ENCODE measurements at regions not wholly inside any gene's neighbourhood (a gene's known extent, or its start where the extent isn't known, plus 50 kb on each side); places are given as distances from the start of the nearest gene placed in this dataset.
"Not testable (repeated sequence)": the region's sequence is repeated elsewhere in the genome, so short reads cannot be mapped to it uniquely, and the experiment has no call there.

DNA sequence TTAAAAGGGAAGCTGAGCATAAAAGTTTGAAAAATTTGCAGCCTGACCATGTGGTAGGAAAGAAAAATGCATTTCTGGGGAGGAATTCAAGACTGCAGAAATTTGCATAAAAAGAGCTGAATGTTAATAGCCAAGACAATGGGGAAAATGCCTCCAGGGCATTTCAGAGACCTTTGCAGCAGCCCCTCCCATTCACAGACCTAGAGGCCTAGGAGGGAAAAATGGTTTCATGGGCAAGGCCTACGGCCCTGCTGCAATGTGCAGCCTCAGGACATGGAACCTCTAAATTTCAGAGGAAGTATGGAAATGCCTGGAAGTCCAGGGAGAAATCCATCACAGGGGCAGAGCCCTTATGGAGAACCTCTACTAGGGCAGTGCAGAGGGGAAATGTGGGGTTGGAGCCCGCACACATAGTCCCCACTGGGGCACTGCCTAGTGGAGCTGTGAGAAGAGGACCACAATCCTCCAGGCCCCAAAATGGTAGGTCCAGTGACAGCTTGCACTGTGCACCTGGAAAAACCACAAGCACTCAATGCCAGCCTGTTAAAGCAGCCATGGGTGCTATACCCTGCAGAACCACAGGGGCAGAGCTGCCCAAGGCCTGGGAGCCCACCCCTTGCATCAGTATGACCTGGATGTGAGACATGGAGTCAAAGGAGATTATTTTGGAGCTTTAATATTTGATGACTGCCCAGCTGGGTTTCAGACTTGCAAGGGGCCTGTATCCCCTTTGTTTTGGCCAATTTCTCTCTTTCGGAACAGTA, 243.8 kb downstream of the DNAJB9 start:
- DNase-seq (ENCODE audit: low spot score) = no peak

DNA sequence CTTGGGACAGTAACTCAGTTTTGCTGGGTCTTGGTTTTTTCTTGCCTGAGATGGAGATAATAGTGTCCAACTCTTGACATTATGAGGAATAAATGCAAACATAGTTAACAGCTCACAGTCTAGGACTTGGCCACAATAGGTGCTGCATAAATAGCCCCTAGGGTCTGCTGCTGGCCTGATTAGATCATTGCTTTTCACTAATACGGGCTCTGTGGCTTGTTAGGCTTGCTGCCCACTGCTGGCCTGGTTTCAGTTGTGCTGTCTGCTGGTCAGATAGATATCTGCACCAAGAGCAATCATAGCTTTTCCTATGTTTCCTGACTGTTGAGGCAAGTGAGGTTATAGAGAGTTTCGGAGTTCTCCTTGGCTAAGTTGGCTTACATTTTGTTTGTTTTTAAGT, 246.1 kb downstream of the DNAJB9 start:
- no peak for DNase-seq (ENCODE audit: low spot score)

DNA sequence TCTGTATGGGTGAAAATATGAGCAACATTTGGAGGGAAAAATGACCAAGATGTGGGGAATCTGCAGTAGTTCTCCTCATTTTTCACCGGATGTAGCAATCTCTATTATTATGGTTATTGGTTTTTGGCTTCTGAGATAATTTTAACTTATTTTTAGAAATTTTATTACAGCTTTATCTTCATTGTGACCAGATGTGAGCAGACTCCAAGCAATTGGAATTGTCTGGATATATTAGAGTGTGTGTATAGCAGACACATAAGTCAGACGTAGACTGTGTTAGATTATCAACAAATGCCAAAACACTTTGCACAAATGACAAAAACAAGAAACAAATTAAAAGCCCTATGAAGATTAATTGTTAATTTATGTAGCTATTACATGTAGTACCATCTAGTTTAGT, 249.1 kb downstream of the DNAJB9 start:
- no peak for DNase-seq (ENCODE audit: low spot score)

DNA sequence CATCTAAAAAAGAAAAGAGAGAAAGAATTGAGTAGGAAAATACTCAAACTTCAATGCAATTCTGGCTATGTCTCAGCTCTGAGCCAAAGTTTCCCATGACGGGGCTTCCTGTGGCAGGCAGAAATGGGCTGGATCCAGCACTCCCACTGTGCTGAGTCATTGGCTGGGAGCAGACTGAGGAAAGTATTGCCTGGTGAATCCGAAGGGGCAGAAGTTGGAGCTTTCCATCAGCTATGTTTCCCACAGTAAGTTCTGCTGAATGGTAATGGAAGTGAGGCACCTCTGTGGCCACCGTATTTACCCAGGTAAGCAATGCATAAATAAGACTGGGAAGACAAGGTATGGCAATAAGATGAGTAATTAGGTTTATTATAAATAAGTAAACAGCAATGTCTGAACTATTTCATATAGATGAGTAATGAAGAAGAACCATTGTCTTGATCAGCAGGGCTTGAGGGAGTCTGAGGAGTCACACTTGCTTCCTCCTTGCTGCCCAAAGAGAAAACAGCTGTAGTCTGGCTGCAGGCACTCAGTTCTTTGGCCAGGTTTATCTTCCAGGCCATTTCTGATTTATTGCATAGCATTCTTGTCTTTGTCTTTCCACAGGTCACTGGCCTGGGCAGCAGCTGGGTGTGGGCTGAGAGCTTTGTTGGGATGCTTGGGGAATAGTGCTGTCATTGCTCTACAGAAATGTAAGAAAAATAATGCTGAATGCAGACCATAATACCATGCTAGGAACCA, 255.3 kb downstream of the DNAJB9 start:
- no peak for DNase-seq (ENCODE audit: low spot score)

DNA sequence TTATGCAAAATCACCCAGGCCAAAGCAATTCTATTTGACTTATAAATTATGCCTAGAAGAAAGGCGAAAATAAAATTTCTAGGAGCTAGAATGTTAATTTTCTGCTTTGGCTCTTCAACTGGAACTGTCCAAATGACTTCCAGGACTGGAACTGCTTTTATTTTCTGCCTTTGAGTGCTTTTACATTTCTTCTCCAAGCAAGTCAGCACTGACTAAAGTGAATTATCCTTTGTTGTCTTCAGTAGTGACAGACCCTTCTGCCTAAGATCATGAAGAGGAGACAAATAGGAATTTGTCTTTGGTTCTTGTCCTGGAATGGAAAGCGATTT, 255.9 kb downstream of the DNAJB9 start:
- no peak for DNase-seq (ENCODE audit: low spot score)

DNA sequence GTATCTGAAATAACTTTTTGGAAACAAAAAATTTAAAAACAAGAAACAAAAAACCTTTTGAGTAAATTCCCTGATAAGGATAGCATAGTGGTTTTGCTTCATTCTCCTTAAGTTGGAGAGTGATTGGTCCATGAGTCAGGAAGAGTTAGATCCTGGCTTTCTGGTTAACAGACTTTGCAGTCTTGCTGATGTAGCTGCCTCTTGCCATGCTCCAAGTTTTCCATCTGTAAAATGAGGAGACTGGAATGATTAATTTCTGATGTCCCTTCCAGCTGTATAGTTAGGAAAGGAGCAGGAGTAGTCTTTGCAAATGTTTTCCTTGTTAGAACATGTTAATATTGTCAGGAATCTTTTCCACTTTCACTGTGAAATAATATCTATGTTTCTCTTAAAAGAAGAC, 266.6 kb downstream of the DNAJB9 start:
- DNase-seq (ENCODE audit: low spot score) = no peak

DNA sequence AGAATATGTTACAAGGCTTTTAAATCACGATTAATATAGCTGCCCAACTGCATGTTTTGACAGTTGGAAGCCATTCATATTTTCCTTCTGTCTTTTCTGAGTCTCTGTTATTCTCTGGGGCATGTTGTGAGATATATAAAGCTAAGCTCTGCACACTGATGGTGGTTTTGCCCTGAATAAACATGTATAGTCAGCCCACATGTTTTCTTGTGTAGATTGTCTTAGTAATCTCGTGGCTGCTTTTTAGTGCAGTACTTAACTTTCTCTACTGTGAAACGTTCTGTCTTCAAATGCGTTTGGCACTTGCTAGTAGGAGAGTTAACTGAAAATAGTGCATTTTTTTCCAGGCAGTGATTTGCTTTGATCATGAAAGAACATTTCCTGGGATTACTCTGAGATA, 268.5 kb downstream of the DNAJB9 start:
- no peak for DNase-seq (ENCODE audit: low spot score)

DNA sequence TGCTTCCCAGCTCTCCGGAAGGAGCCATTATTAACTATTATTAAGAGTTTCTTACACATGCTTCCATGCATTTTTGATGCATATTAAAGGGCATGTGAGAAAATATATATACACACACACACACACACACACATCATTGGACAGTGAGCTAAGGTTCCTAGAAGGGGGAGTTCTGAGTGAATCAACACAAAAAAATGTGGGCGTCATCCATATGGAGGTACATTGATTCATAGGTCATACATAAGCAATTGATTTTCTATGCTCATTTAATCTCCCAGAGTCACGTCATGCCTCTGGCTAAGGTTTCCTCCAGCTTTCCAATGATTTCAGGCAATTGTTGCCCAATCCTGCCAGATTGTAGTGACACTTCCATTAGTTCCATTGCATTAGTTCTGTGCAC, 269.4 kb downstream of the DNAJB9 start:
- no peak for DNase-seq (ENCODE audit: low spot score)

DNA sequence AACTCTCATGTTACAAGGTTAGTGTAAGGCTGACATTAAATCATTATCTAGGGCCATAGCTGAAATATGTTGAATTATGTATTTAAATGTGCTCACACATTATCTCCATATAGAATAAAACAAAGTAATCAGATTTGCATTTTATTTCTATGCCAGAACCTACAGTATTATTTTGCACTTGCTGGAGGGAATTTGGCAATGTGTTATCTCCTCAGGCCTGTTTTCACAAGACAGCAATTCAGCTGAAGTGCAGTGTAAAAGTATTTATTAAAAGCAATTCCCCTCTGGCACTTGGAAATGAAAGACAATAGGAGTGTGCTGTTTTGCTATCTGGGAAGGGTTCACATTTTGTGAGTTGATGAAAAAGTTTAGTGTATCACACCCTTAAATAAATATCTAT, 276.3 kb downstream of the DNAJB9 start:
- DNase-seq (ENCODE audit: low spot score) = no peak

DNA sequence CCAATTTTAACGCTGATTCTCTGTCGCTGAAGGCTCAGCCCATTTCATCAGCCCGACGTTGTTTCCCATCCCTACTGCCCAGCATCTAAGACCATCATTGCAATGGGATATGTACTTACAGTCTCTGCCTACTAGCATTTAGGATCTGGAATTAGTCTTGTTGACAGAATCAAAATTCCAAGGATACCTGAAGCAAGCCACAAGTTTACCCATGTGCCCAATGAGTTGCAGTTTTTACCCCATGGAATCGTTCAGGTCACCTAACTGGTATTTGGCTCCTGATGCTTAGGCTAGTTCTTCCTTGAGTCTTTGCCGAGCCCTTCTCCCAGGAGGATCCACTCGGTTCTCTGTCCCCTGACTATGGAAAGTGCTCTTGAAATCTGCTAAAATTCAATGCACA, 276.8 kb downstream of the DNAJB9 start:
- no peak for DNase-seq (ENCODE audit: low spot score)

DNA sequence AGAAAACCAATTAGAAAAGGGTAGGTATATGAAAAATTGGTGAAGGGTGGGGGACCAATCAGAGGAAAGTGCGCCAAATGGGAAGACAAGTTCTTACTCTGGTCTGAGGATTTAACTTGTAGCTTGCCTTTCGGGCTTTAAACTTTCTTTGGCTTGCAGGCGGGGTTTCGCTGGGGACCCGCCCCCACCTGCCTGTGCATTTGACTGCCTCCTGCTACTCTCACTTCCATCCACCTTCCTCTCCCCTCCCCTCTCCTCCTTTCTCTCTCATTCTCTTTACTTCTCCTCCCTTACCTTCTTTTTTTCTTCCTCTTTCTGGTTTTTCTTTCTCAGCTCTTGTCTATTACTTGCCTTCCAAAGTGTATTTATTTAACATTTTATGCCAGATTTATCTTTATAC, 278.8 kb downstream of the DNAJB9 start:
- DNase-seq (ENCODE audit: low spot score) = no peak

DNA sequence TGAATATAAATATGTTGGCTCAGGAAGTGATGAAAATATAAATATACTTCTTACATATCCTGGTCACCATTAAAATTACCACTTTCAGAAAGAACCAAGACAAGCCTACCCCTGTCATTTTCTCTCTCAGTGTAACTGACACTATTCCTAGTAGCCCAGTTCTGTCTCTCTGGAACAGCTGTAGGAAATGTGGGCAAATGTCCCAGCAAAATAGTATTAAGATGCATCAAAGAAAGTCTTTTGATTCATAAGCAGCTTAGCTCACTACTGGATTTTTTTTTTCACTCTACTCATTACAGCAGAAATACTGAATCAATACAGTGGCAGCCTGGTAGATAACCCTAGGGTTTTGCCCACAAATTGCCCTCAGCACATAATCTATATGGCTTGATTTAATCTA, 290.9 kb downstream of the DNAJB9 start:
- DNase-seq (ENCODE audit: low spot score) = no peak

DNA sequence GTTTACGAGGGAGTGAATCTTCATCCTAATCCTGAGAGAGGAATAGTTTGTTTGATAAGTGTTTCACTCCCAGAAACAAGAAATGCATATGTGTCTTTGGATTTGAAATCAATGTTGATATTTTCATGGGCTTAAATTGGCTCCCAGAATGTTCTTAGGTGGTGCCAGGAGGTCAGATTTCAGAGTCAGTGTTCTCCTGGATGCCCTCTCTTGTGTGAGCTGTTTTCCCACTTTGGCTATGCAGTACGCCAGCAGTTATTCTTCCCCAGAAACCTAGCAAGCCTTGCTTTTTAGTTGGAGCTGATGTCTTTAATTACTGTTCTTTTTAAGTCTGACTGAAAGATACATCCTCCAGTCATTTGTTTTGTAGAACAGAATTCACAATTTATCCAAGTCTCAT, 291.4 kb downstream of the DNAJB9 start:
- no peak for DNase-seq (ENCODE audit: low spot score)

DNA sequence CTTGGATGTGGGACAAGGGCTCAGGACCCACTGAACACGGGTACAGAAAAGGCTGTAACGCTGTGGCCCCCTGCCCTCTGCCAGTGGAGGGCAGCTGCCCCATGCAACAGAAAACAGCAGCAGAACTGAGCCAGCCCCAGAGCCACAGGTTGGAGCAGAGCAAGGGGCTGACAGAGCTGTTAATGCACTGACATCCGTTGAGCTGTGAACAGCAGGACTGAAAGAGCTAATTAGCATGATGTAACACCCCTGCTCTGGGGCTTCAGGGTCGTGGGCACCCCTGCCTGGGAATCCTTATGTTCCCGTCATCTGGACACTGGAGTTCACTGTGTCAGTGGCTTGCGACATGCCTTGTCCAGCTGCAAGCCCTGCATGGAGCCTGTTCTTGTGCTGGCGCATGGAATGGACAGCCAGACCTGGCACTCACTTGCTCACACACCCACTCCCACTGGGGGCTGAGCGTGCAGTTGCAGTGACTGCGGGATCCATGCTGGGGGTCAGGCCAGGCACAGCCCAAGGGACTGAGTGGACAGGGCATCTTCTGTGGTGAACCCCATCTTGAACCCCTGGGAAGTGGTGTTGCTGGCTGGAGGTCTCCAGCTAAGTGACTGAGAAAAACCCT, 293.7 kb downstream of the DNAJB9 start:
- DNase-seq (ENCODE audit: low spot score) = no peak

DNA sequence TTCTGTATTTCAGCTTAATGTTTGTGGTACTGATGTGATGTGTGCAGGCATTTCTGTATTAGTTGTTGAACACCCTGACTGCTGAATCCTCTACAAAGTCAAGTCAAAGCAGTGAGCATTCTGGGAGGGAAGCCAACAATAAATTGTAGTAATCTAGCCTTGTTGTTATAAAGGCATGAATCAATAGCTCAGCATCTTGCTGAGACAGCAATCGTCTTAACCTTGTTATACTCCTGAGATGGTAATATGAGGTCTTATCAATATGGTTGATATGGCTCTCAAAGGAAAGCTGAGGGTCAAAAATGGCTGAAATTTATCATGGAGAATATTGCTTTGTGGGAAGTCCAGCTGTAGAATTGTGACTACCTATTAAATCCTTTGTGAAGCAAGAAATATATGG, 299.4 kb downstream of the DNAJB9 start:
- DNase-seq (ENCODE audit: low spot score) = no peak

DNA sequence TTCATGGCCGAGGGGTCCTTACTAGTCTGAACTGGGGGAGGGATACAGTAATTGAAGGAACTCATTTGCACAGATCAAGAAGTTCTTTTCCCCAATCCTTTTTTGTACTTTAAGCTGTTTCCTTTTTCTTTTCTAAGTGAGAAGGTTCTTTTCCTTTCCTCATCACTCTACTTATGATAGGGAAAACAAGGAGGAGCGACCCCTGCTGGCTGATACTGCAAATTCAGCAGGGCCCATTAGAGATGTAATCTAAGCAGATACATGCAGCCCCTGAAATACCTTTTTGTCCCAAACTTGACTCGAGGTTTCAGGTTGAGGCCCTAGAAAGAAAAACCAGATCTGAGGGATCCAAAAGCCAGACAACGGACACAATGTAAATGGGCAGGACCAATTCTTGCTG, 305.5 kb downstream of the DNAJB9 start:
- DNase-seq (ENCODE audit: low spot score) = no peak

DNA sequence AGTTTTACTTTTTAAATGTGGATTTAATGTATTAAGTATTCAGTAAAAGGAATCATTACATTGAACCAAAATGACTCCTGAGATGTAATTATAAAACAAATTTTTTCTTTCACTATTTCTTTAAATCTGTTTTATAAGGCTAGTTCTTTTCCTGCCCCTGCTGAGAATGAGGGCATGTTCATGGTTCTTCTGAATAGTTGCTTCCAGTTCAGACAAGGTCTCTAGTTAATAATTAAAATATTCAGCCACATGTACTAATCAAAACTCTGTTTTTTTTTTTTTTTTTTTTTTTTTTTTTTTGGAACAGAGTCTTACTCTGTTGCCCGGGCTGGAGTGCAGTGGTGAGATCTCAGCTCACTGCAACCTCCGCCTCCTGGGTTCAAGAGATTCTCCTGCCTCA, 321.2 kb downstream of the DNAJB9 start:
- no peak for DNase-seq (ENCODE audit: low spot score)

DNA sequence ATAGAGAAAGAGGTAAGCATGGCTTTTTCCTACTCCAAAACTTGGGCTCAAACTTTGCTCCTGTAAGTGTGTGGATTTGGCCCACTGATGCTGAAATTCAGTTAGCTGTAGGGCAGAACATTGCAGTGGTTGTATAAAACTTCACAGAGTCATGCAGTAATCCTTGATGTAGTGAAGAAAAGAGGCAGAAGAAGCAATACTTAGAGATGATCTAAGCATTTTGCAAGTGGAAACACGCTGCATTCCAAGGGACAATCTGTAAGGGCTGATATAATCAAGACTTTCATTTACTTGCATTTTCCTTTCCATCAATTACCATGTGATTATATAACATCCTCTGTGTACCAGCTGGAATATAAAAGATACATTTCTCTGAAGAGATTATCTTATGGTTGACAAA, 338.8 kb downstream of the DNAJB9 start:
- DNase-seq (ENCODE audit: low spot score) = no peak

DNA sequence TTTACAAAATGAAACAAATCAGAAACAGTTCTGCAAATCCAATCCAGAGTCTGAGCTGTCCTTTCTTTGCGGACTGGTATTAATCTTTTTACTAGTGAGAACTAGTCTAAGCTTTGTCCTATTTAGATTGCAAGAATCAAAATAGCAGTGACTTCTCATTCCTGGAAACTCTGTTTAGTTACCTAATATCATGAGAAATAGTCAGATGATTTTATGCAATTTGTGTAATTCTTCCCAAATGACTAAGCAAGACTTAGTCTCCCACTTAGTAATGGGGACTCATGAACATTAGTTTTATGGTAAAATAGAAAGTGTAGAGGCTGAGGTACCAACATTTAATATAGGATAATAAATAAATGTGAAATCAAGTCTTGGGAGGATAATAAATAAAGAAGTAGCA, 341.3 kb downstream of the DNAJB9 start:
- DNase-seq (ENCODE audit: low spot score) = no peak

DNA sequence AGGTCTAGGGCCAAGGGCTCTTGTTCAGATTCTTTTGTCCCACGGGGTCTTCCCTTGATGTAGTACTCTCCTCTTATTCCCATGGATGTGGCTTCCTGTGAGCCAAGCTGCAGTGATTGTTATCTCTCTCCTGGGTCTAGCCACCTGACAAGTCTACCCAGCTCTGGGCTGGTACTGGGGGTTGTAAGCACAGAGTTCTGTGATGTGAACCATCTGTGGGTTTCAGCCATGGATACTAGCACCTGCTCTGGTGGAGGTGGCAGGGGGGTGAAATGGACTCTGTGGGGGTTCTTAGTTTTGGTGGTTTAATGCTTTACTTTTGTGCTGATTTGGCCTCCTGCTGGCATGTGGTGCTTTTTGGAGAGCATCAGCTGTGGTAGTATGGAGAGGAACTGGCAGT, 350.8 kb downstream of the DNAJB9 start:
- no peak for DNase-seq (ENCODE audit: low spot score)

DNA sequence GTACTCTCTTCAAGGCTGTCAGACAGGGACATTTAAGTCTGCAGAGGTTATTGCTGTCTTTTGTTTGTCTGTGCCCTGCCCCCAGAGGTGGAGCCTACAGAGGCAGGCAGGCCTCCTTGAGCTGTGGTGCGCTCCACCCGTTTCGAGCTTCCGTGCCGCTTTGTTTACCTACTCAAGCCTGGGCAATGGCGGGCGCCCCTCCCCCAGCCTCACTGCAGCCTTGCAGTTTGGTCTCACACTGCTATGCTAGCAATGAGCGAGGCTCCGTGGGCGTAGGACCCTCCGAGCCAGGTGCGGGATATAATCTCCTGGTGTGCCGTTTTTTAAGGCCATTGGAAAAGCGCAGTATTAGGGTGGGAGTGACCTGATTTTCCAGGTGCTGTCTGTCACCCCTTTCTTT, 373.4 kb downstream of the DNAJB9 start:
- DNase-seq (ENCODE audit: low spot score) = not testable (repeated sequence)

DNA sequence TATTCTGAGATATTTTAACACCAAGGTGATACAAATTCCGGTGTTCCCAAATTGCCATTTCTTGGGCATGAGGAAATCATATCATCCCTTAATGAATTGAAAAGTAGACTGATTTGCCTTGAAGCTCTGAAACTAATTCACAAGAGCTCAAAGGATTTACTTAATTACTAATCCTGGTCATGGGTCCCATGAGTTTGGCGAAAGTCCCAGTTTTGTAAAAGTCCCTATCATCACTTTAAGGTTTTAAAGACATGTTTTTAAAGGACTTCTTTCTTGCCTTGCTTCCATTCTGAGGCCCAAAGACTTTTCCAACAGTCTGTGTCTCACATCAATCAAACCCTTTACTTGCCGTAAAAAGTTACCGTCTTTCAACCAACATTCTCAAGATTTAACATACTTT, 377.9 kb downstream of the DNAJB9 start:
- DNase-seq (ENCODE audit: low spot score) = no peak

DNA sequence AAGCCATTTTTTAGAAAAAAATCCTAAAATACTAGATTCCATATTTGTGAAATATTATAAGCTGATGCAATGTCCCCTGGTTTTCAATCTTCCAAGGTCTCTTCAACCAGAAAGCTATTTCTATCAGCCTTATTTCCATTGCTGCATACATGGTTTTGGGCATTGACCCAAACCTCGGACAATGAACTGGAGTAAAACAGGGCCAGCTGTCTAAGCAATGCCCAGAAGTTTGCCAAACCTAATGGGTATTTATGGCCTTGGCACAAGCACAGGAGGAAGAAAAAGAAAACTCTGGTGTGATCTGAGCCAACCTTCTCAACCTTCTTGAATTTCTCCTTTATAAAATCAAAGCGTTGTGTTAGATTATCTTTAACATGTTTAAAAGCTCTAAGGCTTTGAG, 402.3 kb downstream of the DNAJB9 start:
- no peak for DNase-seq (ENCODE audit: low spot score)

DNA sequence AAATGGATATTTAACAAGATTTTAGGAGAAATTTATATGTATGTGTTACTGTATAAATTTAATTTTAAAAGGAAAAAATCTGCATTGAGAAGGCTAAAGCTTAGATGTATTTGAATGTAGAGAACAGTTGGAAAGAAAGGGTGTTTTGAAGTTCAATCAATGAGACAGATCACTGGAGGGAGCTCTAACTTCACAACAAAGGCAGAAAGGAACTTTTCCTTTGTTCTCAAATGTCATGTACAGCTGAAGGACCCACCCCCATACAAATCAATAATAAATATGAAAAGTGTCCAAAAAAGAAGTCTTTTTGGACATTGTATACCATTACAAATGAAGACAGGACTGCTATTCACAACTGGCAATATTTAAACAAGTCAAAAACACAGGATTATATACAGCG, 403.4 kb downstream of the DNAJB9 start:
- no peak for DNase-seq (ENCODE audit: low spot score)

Measured in HuH-7.5 (cell line).